ENCODE measurements at regions not wholly inside any gene's neighbourhood (a gene's known extent, or its start where the extent isn't known, plus 50 kb on each side); places are given as distances from the start of the nearest gene placed in this dataset.

DNA sequence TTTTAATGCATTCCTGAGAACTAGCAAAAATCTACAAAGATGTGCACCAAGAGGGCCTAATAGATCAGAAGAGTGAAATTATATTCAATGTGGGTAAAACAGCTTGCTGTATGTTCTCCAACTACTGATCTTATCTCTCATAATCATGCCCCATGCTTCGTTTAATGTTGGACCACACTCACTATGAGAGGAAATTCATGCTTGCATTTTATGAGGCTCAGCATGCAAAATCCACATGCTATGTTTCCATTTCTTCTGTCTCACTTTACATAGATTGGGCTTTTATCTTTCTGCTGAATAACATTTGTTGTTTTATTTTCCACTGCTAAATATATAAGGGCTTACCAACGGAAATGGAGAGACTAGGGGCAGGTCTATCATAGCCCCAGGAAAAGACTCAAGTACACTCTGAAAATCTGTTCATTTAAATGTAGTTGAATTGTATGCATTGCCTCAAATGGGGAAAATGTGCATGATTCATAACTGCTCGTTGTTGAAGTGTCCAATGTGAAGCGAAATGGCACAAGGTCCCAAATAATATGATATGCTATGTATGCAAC is 474.2 kb downstream of the EFNA5 start:
- TF ChIP-seq, protein P1, sequence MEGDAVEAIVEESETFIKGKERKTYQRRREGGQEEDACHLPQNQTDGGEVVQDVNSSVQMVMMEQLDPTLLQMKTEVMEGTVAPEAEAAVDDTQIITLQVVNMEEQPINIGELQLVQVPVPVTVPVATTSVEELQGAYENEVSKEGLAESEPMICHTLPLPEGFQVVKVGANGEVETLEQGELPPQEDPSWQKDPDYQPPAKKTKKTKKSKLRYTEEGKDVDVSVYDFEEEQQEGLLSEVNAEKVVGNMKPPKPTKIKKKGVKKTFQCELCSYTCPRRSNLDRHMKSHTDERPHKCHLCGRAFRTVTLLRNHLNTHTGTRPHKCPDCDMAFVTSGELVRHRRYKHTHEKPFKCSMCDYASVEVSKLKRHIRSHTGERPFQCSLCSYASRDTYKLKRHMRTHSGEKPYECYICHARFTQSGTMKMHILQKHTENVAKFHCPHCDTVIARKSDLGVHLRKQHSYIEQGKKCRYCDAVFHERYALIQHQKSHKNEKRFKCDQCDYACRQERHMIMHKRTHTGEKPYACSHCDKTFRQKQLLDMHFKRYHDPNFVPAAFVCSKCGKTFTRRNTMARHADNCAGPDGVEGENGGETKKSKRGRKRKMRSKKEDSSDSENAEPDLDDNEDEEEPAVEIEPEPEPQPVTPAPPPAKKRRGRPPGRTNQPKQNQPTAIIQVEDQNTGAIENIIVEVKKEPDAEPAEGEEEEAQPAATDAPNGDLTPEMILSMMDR (IDR thresholded peaks at IDR 0.05), result no peak
- TF ChIP-seq, protein P2, sequence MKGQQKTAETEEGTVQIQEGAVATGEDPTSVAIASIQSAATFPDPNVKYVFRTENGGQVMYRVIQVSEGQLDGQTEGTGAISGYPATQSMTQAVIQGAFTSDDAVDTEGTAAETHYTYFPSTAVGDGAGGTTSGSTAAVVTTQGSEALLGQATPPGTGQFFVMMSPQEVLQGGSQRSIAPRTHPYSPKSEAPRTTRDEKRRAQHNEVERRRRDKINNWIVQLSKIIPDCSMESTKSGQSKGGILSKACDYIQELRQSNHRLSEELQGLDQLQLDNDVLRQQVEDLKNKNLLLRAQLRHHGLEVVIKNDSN (IDR thresholded peaks at IDR 0.05; ENCODE audit: borderline replicate concordance, low read depth), result no peak
